ENCODE measurements at regions not wholly inside any gene's neighbourhood (a gene's known extent, or its start where the extent isn't known, plus 50 kb on each side); places are given as distances from the start of the nearest gene placed in this dataset.
A peak's percentile ranks its signal among the peaks of the same experiment; 100 is the strongest.

DNA sequence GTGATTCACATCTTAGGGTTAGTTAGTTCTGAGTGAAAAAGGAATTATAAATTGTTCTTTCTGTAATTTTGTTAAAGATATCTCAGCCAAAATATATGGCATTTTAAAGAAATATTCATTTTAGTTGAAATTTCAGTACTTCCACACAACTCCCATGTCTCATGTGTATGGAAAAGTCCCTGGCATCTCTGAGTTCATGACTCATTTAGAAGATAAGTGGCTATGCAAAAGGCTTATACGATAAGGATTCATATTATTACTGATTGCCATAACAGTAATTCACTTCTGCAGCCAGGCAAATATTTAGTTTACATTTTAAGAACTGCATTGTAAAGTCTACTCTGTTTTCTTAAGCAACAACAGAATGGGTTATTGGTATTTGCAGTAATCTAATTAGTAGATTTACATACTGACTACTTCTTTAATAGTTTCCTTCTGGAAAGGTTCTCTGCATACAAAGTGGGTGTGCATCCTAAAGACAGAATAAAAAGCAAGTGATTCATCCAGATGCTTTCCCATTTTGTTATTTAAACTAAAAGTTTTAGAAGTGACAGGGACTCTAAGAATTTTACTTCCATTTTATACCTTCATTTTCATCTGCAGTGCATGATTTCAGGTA is 682.4 kb upstream of the PABPC4L start:
- H3K27ac ChIP-seq (ENCODE audit: low read depth in 2 of 2, low read length in 2 of 2): no peak overlapping the region
- FAIRE-seq: no peak
- TF ChIP-seq, protein P1, sequence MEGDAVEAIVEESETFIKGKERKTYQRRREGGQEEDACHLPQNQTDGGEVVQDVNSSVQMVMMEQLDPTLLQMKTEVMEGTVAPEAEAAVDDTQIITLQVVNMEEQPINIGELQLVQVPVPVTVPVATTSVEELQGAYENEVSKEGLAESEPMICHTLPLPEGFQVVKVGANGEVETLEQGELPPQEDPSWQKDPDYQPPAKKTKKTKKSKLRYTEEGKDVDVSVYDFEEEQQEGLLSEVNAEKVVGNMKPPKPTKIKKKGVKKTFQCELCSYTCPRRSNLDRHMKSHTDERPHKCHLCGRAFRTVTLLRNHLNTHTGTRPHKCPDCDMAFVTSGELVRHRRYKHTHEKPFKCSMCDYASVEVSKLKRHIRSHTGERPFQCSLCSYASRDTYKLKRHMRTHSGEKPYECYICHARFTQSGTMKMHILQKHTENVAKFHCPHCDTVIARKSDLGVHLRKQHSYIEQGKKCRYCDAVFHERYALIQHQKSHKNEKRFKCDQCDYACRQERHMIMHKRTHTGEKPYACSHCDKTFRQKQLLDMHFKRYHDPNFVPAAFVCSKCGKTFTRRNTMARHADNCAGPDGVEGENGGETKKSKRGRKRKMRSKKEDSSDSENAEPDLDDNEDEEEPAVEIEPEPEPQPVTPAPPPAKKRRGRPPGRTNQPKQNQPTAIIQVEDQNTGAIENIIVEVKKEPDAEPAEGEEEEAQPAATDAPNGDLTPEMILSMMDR (IDR thresholded peaks at IDR 0.05; ENCODE audit: borderline replicate concordance, extremely low read depth, insufficient read depth): no peak
- no peaks in the 10 kb centered on the region for H3K4me1 ChIP-seq (ENCODE audit: control insufficient read depth in 2 of 3, insufficient read depth in 2 of 3, low read depth in 1 of 3, low read length in 3 of 3)
- no peak for DNase-seq
- H3K4me3 ChIP-seq (ENCODE audit: low read length in 3 of 3): no peak overlapping the region
- H3K36me3 ChIP-seq (ENCODE audit: control insufficient read depth in 2 of 3, insufficient read depth in 3 of 3, low read length in 3 of 3): no peaks in the 10 kb centered on the region
- H3K27me3 ChIP-seq (ENCODE audit: control insufficient read depth, insufficient read depth, low read length): no peaks in the 10 kb centered on the region
- intact Hi-C loops (cut with DNase I): no loop called here
- H3K9me3 ChIP-seq (ENCODE audit: control insufficient read depth in 2 of 3, insufficient read depth in 1 of 3, low read length in 3 of 3): no peaks in the 10 kb centered on the region
- H3K9ac ChIP-seq (ENCODE audit: low read length in 3 of 3): no peak overlapping the region

DNA sequence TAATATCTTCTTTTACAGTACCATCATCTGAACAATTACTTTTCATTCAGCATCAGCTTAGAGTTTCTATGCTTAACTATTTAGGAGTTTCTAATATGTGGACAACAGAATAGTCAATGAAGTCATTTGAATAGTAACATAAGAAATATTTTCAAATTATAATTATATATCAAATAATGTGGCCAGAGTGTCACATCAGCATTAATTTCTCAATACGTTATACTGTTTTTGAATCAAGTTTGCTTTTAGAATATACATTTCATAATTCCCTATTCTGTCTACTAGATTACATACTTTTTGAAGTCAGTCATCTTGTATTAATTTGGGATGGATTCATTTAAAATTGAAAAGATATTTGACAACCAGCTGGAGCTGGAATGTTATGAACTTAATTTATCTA is 677.4 kb upstream of the PABPC4L start:
- peak; percentile 46 for FAIRE-seq
- TF ChIP-seq, protein P1 (IDR thresholded peaks at IDR 0.05; ENCODE audit: borderline replicate concordance, extremely low read depth, insufficient read depth): no peak

DNA sequence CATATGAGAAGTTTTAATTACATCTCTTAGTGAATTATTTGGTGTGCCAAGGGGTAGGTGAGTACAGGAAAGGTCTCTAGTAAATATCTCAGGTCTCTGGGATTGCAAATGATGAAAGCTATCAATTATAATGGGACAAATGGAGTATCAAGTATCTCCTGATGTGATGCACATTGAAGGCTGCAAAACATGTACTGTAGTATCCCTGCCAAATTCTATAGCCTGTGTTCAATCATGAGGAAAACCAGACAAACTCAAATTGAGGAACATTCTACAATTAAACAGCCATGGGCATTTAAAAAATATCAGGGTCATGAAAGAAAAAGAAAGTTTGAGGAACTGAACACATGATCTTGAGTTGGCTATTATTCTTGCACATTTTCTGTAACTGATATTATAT is 665.4 kb upstream of the PABPC4L start:
- intact Hi-C loops (cut with DNase I): no loop called here
- Histone ChIP-seq H3K27ac (ENCODE audit: low read depth in 2 of 2, low read length in 2 of 2) (no peak overlapping the region), H3K27me3 (ENCODE audit: control insufficient read depth, insufficient read depth, low read length) (no peaks in the 10 kb centered on the region), H3K4me3 (ENCODE audit: low read length in 3 of 3) (no peak overlapping the region), H3K4me1 (ENCODE audit: control insufficient read depth in 2 of 3, insufficient read depth in 2 of 3, low read depth in 1 of 3, low read length in 3 of 3) (no peaks in the 10 kb centered on the region), H3K9me3 (ENCODE audit: control insufficient read depth in 2 of 3, insufficient read depth in 1 of 3, low read length in 3 of 3) (no peaks in the 10 kb centered on the region), H3K9ac (ENCODE audit: low read length in 3 of 3) (no peak overlapping the region), H3K36me3 (ENCODE audit: control insufficient read depth in 2 of 3, insufficient read depth in 3 of 3, low read length in 3 of 3) (no peaks in the 10 kb centered on the region)
- DNase-seq: no peak
- TF ChIP-seq, protein P1 (IDR thresholded peaks at IDR 0.05; ENCODE audit: borderline replicate concordance, extremely low read depth, insufficient read depth): no peak
- no peak for FAIRE-seq

More for the DNA sequence above, 677.4 kb upstream of the PABPC4L start:
- Histone ChIP-seq H3K9me3 (ENCODE audit: control insufficient read depth in 2 of 3, insufficient read depth in 1 of 3, low read length in 3 of 3) (no peaks in the 10 kb centered on the region), H3K9ac (ENCODE audit: low read length in 3 of 3) (no peak overlapping the region), H3K4me1 (ENCODE audit: control insufficient read depth in 2 of 3, insufficient read depth in 2 of 3, low read depth in 1 of 3, low read length in 3 of 3) (no peaks in the 10 kb centered on the region), H3K27ac (ENCODE audit: low read depth in 2 of 2, low read length in 2 of 2) (no peak overlapping the region), H3K36me3 (ENCODE audit: control insufficient read depth in 2 of 3, insufficient read depth in 3 of 3, low read length in 3 of 3) (no peaks in the 10 kb centered on the region), H3K4me3 (ENCODE audit: low read length in 3 of 3) (no peak overlapping the region), H3K27me3 (ENCODE audit: control insufficient read depth, insufficient read depth, low read length) (no peaks in the 10 kb centered on the region)
- intact Hi-C loops (cut with DNase I): no loop called here
- DNase-seq: no peak

DNA sequence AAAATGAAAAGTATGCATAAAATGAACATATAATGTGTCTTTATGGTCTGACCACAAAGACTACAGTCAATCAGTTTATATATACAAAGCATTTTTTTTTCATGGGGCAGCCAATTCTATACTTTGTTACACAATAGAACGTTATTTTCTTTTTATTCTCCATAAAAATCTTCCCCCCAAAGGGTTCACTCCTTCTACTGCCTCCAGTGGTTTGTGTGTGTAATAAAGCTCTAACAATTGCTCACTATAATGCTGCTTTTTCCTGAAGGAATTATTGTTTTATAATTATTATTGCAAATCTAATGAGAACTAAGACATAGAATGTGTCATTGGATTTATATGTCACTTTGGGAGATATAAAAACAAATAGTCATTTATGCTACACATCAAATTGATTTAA is 664.1 kb upstream of the PABPC4L start:
- no peaks in the 10 kb centered on the region for H3K4me1 ChIP-seq (ENCODE audit: control insufficient read depth in 2 of 3, insufficient read depth in 2 of 3, low read depth in 1 of 3, low read length in 3 of 3)
- H3K36me3 ChIP-seq (ENCODE audit: control insufficient read depth in 2 of 3, insufficient read depth in 3 of 3, low read length in 3 of 3): no peaks in the 10 kb centered on the region
- FAIRE-seq (no peak), DNase-seq (no peak)
- no peak overlapping the region for H3K27ac ChIP-seq (ENCODE audit: low read depth in 2 of 2, low read length in 2 of 2)
- H3K4me3 ChIP-seq (ENCODE audit: low read length in 3 of 3): no peak overlapping the region
- no peak overlapping the region for H3K9ac ChIP-seq (ENCODE audit: low read length in 3 of 3)
- no peaks in the 10 kb centered on the region for H3K27me3 ChIP-seq (ENCODE audit: control insufficient read depth, insufficient read depth, low read length)
- H3K9me3 ChIP-seq (ENCODE audit: control insufficient read depth in 2 of 3, insufficient read depth in 1 of 3, low read length in 3 of 3): no peaks in the 10 kb centered on the region
- intact Hi-C loops (cut with DNase I): no loop called here
- TF ChIP-seq, protein P1 (IDR thresholded peaks at IDR 0.05; ENCODE audit: borderline replicate concordance, extremely low read depth, insufficient read depth): no peak
